Adipocyte (in vitro differentiated cells): ENCODE measurements at regions not wholly inside any gene's neighbourhood (a gene's known extent, or its start where the extent isn't known, plus 50 kb on each side); places are given as distances from the start of the nearest gene placed in this dataset.

Source experiments
- DNase-seq: peaks from one replicate; pipeline ENCODE4 v3.0.0-alpha.2; 2015; ENCODE audit warnings: low read depth
- H3K27me3 ChIP-seq: replicated peaks from 2 replicates; pipeline ENCODE4 v1.7.0; 2013; ENCODE audit warnings: mild to moderate bottlenecking, low read length, moderate library complexity; ENCODE audit not compliant: control insufficient read depth, insufficient read depth
- H3K36me3 ChIP-seq: 2 replicates; pipeline ENCODE4 v1.7.0; 2013; ENCODE audit warnings: low read length, mild to moderate bottlenecking, moderate library complexity; ENCODE audit not compliant: control insufficient read depth, insufficient read depth, severe bottlenecking
- H3K4me1 ChIP-seq: 2 replicates; pipeline ENCODE4 v1.7.0; 2013; ENCODE audit warnings: mild to moderate bottlenecking, low read length, moderate library complexity; ENCODE audit not compliant: control insufficient read depth, insufficient read depth
- H3K4me3 ChIP-seq: 2 replicates; pipeline ENCODE4 v1.7.0; 2013; ENCODE audit warnings: mild to moderate bottlenecking, low read length, moderate library complexity
- H3K9ac ChIP-seq: 2 replicates; pipeline ENCODE4 v1.7.0; 2013; ENCODE audit warnings: mild to moderate bottlenecking, low read length, moderate library complexity
- H3K9me3 ChIP-seq: 2 replicates; pipeline ENCODE4 v1.7.0; 2013; ENCODE audit warnings: mild to moderate bottlenecking, low read length, moderate library complexity; ENCODE audit not compliant: control insufficient read depth

DNA sequence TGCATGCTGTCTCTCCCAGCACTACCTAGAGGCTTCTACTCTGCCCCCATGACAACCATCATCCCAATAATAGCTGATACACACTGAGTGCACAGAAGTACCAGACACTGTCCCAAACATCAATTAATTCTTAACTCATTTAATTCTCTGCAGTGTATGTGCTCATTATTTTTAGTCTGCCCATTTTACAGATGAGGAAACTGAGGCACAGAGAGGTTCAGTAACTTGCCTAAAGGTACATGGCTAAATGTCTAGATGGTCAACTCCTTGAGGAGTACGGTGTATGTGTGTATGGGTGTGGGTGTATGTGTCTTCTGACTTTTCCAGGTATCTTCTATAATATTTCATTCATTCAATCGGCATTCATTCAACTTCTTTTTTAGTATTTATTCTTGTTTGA lies 407.9 kb downstream of the SOX9 start:
- Histone ChIP-seq H3K4me1 (no peaks in the 10 kb centered on the region), H3K9me3 (no peaks in the 10 kb centered on the region), H3K27me3 (no peaks in the 10 kb centered on the region), H3K9ac (no peak overlapping the region), H3K4me3 (no peak overlapping the region), H3K36me3 (no peaks in the 10 kb centered on the region)
- DNase-seq: no peak

DNA sequence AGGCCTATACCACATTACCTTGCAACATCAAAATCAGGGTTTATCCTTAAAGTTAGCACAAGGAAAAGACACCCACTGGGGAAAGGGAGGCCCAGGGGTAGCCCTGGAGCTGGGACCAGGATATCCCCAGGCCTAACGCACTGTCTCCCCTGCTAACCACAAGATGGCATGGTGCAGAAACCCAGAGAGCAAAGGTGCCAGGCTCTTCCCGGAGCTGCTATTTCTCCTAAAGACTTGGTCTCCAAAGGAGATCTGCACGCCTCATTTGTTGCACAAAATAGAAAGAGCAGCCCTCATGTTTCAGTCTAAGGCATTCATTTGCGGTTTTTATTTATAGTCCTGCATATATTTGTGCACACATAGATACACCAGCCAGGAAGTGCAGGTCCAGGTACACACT lies 408.6 kb downstream of the SOX9 start:
- Histone ChIP-seq H3K9me3 (peaks cover 5% of the 10 kb centered on the region), H3K27me3 (no peaks in the 10 kb centered on the region), H3K4me1 (no peaks in the 10 kb centered on the region), H3K36me3 (no peaks in the 10 kb centered on the region), H3K4me3 (no peak overlapping the region), H3K9ac (no peak overlapping the region)
- no peak for DNase-seq

DNA sequence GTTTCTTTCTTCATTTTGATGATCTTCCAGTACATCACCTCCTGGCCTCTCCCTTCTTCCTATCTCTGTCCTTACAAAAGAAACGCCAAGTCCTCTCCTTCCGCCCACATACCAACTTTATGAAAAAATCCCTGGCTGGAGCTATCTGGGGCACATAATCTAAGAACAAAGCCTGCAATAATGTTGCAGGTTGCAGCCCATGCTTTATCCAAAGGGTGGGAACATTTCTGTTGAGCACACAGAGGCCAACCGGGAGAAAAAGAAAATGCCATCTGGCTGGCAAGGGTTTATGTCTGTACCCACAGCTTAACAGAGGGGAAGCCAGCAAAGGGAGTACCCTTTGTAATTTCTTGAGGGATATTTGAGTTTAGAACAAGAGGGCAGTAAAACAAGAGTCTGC lies 409.6 kb downstream of the SOX9 start:
- Histone ChIP-seq H3K27me3 (no peaks in the 10 kb centered on the region), H3K4me3 (no peak overlapping the region), H3K9me3 (peaks cover 8% of the 10 kb centered on the region), H3K9ac (no peak overlapping the region), H3K36me3 (no peaks in the 10 kb centered on the region), H3K4me1 (no peaks in the 10 kb centered on the region)
- DNase-seq: no peak

DNA sequence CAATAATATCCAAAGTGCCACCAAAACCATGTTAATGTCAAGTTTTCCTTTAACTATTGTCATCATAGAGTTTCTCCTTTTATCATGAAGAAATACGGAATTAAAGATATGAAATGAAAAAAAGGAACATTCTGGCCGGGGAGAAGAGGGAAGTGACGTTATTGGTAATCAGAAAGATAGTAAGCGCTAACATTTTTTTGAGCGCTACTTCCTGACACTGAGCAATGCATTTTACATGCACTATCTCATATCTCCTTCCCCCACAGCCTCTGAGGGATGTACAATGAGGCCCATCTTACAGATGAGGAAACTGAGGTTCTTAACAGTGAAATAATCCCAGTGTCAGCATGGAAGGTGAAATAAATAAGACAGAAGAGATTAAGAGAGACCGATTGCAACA lies 410.9 kb downstream of the SOX9 start:
- no peak for DNase-seq
- Histone ChIP-seq H3K4me3 (no peak overlapping the region), H3K4me1 (no peaks in the 10 kb centered on the region), H3K9me3 (peaks cover 8% of the 10 kb centered on the region), H3K9ac (no peak overlapping the region), H3K36me3 (no peaks in the 10 kb centered on the region), H3K27me3 (no peaks in the 10 kb centered on the region)

DNA sequence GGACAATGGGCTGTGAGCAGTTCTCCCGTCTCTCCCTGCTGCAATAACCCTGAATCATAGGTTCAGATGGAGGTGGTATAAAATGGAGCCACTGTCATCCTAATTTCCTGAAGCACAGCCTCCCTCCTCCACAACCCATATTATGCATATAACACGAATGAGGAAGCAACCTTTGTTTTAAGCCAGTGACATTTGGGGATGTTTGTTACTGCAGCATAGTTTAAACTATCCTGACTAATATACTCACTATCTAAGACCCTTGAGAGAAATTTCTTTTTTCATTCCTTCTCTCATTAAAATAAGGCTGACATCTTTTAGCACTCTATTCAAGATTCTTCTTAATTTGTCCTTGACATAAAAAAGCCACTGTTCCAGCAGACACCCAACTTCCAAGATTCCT lies 413.4 kb downstream of the SOX9 start:
- H3K36me3 ChIP-seq: no peaks in the 10 kb centered on the region

DNA sequence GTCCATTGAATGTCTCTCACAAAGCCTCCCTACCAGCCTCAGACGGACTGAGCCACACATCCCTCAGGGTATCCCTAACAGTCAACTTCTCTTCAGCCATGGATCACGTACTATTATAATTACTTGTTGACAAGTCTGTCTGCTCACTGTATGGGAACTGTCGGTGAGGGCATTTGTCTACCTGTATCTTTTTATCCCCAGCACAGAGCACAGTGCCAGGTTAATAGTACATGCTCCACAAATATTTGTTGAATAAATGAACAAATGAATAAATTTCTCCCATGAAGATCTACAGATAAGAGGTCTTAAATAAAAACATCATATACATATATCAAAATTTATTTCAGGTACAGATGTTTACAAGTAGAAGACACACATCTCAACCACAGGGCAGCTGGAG lies 414.0 kb downstream of the SOX9 start:
- H3K9me3 ChIP-seq: peaks cover 8% of the 10 kb centered on the region
- DNase-seq: no peak
- H3K36me3 ChIP-seq: no peaks in the 10 kb centered on the region
- H3K4me1 ChIP-seq: peaks cover 6% of the 10 kb centered on the region
- H3K9ac ChIP-seq: no peak overlapping the region
- H3K27me3 ChIP-seq: no peaks in the 10 kb centered on the region
- no peak overlapping the region for H3K4me3 ChIP-seq

More for the DNA sequence above, 413.4 kb downstream of the SOX9 start:
- no peak for DNase-seq
- peaks cover 1% of the 10 kb centered on the region for H3K4me1 ChIP-seq
- no peaks in the 10 kb centered on the region for H3K27me3 ChIP-seq
- peaks cover 8% of the 10 kb centered on the region for H3K9me3 ChIP-seq
- no peak overlapping the region for H3K9ac ChIP-seq
- no peak overlapping the region for H3K4me3 ChIP-seq

DNA sequence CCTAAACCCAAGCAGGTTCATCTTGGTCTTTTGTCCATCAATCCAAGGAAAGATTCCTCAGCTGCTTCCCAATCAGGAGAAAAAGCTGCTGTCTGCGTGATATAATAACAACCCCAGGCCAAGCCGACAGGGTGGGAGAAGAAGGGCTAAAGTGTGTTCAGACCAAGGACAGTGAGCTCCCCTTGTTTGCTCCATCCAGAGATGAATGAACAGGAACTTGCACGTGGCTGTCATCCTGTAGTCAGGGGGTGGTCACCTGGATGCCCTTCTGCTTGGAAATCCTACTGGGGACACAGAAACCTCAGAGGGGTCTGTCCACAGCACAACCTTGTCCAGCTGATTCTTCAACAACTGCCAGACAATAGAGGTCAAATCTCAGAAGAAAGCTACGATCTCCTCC lies 414.5 kb downstream of the SOX9 start:
- Histone ChIP-seq H3K9ac (no peak overlapping the region), H3K27me3 (no peaks in the 10 kb centered on the region), H3K4me1 (peaks cover 10% of the 10 kb centered on the region), H3K9me3 (peaks cover 8% of the 10 kb centered on the region), H3K4me3 (no peak overlapping the region), H3K36me3 (no peaks in the 10 kb centered on the region)
- no peak for DNase-seq

DNA sequence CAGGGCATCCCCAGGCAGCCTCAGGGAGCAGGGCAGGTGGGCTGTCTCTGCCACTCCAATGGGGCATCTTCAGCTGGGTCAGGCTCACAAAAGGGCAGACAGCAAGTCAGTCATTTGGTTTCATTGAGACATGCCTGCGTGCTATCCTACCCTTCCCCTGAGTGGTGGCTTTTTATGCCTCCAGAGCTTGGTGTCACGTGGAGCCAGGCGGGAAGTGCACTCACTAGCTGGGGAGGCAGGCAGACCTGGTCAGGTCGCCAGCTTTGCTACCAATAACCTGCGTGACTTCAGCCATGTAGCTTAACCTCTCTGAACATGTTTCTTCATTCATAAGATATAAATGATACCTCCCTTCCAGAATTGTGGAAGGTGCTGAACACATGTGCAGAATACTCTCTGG lies 415.0 kb downstream of the SOX9 start:
- Histone ChIP-seq H3K9me3 (peaks cover 8% of the 10 kb centered on the region), H3K9ac (no peak overlapping the region), H3K27me3 (no peaks in the 10 kb centered on the region), H3K4me1 (peaks cover 14% of the 10 kb centered on the region), H3K36me3 (no peaks in the 10 kb centered on the region), H3K4me3 (no peak overlapping the region)
- no peak for DNase-seq

DNA sequence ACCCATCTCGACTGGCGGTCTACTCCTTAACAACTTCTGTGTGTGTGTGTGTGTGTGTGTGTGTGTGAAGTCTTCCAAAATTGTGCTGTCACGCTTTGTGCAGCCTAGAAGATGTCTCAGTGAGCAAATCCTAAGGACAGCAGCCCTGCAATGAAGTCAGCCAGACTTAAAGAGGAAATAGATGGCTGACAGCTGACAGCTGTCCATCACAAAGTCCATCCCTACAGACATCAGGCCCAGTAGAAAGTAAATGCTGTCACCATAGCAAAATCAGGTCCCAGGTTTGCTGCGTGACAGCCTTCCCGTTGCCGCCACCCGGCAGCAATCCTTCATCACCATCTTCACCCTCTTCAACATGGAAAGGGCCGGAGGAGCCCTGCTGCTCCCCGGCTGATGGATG lies 416.0 kb downstream of the SOX9 start:
- Histone ChIP-seq H3K9ac (no peak overlapping the region), H3K27me3 (no peaks in the 10 kb centered on the region), H3K4me3 (no peak overlapping the region), H3K36me3 (no peaks in the 10 kb centered on the region), H3K4me1 (peaks cover 14% of the 10 kb centered on the region), H3K9me3 (peaks cover 8% of the 10 kb centered on the region)
- no peak for DNase-seq

DNA sequence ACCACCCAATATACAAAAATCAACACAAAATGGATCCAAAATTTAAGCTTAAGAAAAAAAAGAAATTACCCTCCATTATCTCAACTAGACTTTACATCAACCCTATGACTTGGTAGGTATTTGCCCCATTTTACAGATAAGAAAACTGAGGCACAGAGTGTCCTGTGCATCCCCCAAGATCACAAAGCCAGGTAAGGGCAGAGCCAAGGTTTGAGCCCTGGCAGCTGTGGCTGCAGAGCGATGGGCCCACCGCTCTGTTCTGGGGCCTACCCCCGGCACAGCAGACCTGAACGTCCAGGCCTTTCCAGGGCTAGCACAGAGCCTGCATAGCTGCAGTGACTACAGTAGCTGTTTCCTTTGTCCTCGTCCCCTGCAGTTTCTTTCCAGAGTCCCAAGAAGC lies 417.6 kb downstream of the SOX9 start:
- H3K4me1 ChIP-seq: peaks cover 14% of the 10 kb centered on the region

DNA sequence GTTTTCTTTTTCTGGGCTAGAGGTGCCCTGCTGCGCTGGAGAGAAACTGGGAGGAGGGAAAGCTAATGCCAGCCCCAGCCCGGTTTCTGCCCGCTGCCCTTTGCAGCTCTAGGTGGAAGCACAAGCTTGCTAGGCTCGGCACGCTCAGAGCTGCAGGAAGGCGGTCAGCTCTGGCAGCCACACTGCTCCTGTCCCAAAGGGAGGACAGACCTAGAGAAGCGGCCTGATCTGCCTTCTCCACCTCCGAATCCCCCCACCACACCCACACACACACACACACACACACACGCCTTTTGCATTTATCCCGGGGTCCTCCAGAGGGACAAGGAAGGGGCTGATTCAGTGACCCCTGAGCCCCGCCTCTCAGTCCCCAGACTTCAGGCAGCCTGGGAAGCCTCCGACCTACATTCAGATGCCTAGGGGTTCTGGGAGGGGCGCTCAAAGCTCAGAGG lies 418.1 kb downstream of the SOX9 start:
- Histone ChIP-seq H3K9ac (no peak overlapping the region), H3K4me3 (no peak overlapping the region), H3K36me3 (no peaks in the 10 kb centered on the region), H3K9me3 (peaks cover 8% of the 10 kb centered on the region), H3K4me1 (peaks cover 14% of the 10 kb centered on the region), H3K27me3 (no peaks in the 10 kb centered on the region)
- no peak for DNase-seq

More for the DNA sequence above, 417.6 kb downstream of the SOX9 start:
- Histone ChIP-seq H3K27me3 (no peaks in the 10 kb centered on the region), H3K4me3 (no peak overlapping the region), H3K9ac (no peak overlapping the region), H3K9me3 (peaks cover 8% of the 10 kb centered on the region), H3K36me3 (no peaks in the 10 kb centered on the region)
- DNase-seq: no peak
